NCI-H510A (cell line): ENCODE measurements at regions not wholly inside any gene's neighbourhood (a gene's known extent, or its start where the extent isn't known, plus 50 kb on each side); places are given as distances from the start of the nearest gene placed in this dataset.

Experiments
- DNase-seq: peaks from one replicate; lab custom pipeline; 2025; lab: John Stamatoyannopoulos, UW

- no peak for DNase-seq
Measured at GRCh38 chr3:26522919-26523318, 99.7 kb upstream of the LRRC3B start.

- no peak for DNase-seq
Measured at GRCh38 chr3:26525013-26525412, 97.6 kb upstream of the LRRC3B start.

GRCh38 chr3:26535151-26535550, 87.4 kb upstream of the LRRC3B start:
- DNase-seq, result no peak

DNA sequence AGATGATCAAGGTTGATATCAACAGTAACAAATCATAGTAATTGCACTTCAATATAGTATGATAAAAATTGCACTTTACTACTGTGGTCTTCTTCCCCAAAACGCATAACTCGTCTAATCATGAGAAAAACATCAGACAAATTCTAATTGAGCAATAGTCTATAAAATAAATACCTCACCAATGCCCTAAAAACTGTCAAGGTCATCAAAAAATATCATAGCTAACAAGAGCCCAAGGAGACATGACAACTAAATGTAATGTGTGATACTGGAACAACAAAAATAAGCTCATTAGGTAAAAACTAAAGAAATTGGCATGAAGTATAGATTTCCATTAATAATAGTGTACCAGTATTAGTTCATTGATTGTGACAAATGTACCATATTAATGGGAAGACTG, 85.6 kb upstream of the LRRC3B start:
- DNase-seq, result no peak

DNA sequence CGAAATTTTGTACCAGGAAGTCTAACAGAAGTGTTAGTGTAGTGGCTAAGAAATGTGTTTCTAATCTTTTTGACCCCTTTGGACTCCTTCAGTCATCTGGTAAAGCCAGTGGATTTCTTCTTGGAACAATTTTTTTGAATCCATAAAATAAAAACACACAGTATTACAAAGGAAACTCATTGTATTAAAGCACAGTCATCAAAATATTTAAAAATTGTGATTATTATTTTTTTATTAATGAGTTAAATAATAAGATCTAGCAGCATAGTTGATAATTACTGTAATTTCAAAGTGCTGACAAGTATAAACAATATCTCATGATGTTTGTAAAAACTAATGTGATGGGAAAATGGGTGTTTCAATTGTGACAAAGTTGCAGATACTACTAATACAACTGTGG, 72.2 kb upstream of the LRRC3B start:
- no peak for DNase-seq

- DNase-seq, result no peak
Measured at GRCh38 chr3:26556637-26557036, 65.9 kb upstream of the LRRC3B start.

DNA sequence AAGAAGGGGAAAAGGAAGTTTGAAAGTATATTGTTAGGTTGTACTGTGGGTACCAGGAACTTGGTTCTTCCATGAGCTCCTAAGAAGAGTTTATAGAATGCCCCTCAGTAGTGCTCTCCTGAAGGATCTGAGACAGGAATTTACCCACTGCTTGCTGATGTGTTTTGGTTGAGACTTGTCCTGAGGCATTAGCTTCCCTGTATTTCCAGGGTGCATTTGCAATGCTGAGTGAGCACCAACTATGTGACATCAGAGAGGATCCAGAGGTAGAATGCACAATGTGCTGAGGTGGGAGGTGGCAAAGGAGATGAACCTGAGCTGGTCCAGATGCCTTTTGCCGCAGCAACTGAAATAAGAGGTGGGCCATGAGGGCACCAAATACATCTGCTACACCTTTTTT, 64.3 kb upstream of the LRRC3B start:
- no peak for DNase-seq

- no peak for DNase-seq
Measured at GRCh38 chr3:26559227-26559626, 63.3 kb upstream of the LRRC3B start.

DNA sequence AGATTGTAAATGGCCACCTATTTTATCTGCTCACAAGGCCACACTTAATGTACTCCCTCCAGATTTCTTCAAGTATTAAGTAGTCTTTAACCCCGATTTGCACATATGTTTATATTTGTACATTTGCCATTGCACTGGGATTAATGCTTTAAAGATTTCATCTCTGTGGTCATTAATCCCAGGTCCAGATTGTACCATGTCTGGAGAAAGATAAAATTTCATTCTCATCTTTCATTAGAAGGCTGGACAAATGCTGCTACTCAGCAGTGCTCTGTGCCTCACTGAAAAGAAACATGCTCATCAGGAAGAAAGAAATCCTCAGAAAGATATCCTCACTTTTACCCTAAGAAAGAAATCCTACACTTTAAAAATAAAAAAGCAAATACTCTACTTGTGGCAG, 62.5 kb upstream of the LRRC3B start:
- no peak for DNase-seq

GRCh38 chr3:26562021-26562768, 60.4 kb upstream of the LRRC3B start:
- DNase-seq, result no peak
